ENCODE measurements at regions not wholly inside any gene's neighbourhood (a gene's known extent, or its start where the extent isn't known, plus 50 kb on each side); places are given as distances from the start of the nearest gene placed in this dataset.
"Not testable (repeated sequence)": the region's sequence is repeated elsewhere in the genome, so short reads cannot be mapped to it uniquely, and the experiment has no call there.

- TF ChIP-seq POLR2A (IDR thresholded peaks at IDR 0.05; ENCODE audit: low read depth, low read length); SPI1 (IDR thresholded peaks at IDR 0.05; ENCODE audit: low read depth, low read length); POLR2AphosphoS5 (IDR thresholded peaks at IDR 0.05; ENCODE audit: low read depth, low read length); TAF1 (IDR thresholded peaks at IDR 0.05; ENCODE audit: low read depth, low read length); POU2F2 (IDR thresholded peaks at IDR 0.05; ENCODE audit: low read depth, low read length); PAX5 (IDR thresholded peaks at IDR 0.05; ENCODE audit: insufficient read depth, low read length, severe bottlenecking): not testable (repeated sequence)
Observed at GRCh38 chr2:110354294-110355018, 118.2 kb downstream of the LIMS4 start.

Measured in GM12891 (cell line).